ENCODE measurements at regions not wholly inside any gene's neighbourhood (a gene's known extent, or its start where the extent isn't known, plus 50 kb on each side); places are given as distances from the start of the nearest gene placed in this dataset.

DNA sequence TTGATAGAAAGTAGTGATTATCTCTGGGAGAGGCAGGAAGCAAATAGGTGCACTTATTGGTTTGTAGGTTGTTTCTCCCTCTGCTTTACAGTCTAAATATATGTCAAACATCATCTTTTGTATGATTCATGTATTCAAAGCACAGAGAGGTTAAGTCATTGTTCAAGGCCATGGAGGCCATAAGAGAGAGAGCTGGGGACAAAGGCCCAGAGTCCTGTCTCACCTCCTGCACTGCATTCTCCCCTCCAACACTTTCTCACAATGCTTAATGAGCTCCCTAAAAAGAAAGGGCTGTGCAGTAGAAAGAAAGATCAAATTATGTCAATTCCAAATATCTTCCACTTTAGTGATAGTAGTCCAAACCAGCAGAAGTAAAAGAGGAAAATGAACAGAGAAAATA is 180.4 kb upstream of the DIO3 start:
- Histone ChIP-seq H3K9me2 (ENCODE audit: insufficient read depth, low read length) (no peaks in the 10 kb centered on the region), H3K4me3 (ENCODE audit: low read length) (no peak overlapping the region), H2AFZ (ENCODE audit: low read depth, low read length) (no peak overlapping the region), H3K27ac (ENCODE audit: low read length) (no peak overlapping the region), H3K4me2 (ENCODE audit: low read length) (no peak overlapping the region), H3K9ac (ENCODE audit: low read length) (no peak overlapping the region), H3K79me2 (replicated peaks; ENCODE audit: insufficient read depth, low read length) (no peaks in the 10 kb centered on the region), H3K36me3 (ENCODE audit: insufficient read depth, low read length) (no peaks in the 10 kb centered on the region), H4K20me1 (ENCODE audit: insufficient read depth) (no peaks in the 10 kb centered on the region), H3K9me3 (ENCODE audit: low read length) (no peaks in the 10 kb centered on the region), H3F3A (ENCODE audit: insufficient read depth, low read length, poor library complexity, severe bottlenecking) (no peaks in the 10 kb centered on the region), H3K27me3 (ENCODE audit: insufficient read depth, low read depth, low read length) (no peaks in the 10 kb centered on the region)
- TF ChIP-seq TAF1 (IDR thresholded peaks at IDR 0.05; ENCODE audit: low read depth), result no peak
- TF ChIP-seq POLR2AphosphoS5 (IDR thresholded peaks at IDR 0.05), result no peak
- TF ChIP-seq REST (IDR thresholded peaks at IDR 0.05; ENCODE audit: borderline replicate concordance), result no peak
- no peak for TF ChIP-seq RAD21 (conservative IDR thresholded peaks at IDR 0.05)
- no peak for TF ChIP-seq MXI1 (conservative IDR thresholded peaks at IDR 0.05; ENCODE audit: poor library complexity, severe bottlenecking)
- TF ChIP-seq EP300 (conservative IDR thresholded peaks at IDR 0.05; ENCODE audit: poor library complexity, severe bottlenecking), result no peak
- TF ChIP-seq CTCF (IDR thresholded peaks at IDR 0.05; ENCODE audit: poor library complexity, severe bottlenecking), result no peak
- no peak for TF ChIP-seq EZH2 (IDR thresholded peaks at IDR 0.05; ENCODE audit: borderline replicate concordance, insufficient read depth, low read length, poor library complexity, severe bottlenecking)
- TF ChIP-seq SMC3 (conservative IDR thresholded peaks at IDR 0.05; ENCODE audit: poor library complexity), result no peak

GRCh38 chr14:101383737-101384338 is 177.5 kb upstream of the DIO3 start:
- no peak overlapping the region for H3K4me2 ChIP-seq (ENCODE audit: low read length)
- H3K27me3 ChIP-seq (ENCODE audit: insufficient read depth, low read depth, low read length), result no peaks in the 10 kb centered on the region
- H3K79me2 ChIP-seq (replicated peaks; ENCODE audit: insufficient read depth, low read length), result no peaks in the 10 kb centered on the region
- H3K36me3 ChIP-seq (ENCODE audit: insufficient read depth, low read length), result no peaks in the 10 kb centered on the region
- H3K4me3 ChIP-seq (ENCODE audit: low read length), result no peak overlapping the region
- H3K27ac ChIP-seq (ENCODE audit: low read length), result no peak overlapping the region
- no peaks in the 10 kb centered on the region for H3K9me3 ChIP-seq (ENCODE audit: low read length)
- H3K9me2 ChIP-seq (ENCODE audit: insufficient read depth, low read length), result no peaks in the 10 kb centered on the region
- no peak for TF ChIP-seq REST (IDR thresholded peaks at IDR 0.05; ENCODE audit: borderline replicate concordance)
- no peak for TF ChIP-seq POLR2AphosphoS5 (IDR thresholded peaks at IDR 0.05)
- no peak for TF ChIP-seq RAD21 (conservative IDR thresholded peaks at IDR 0.05)
- TF ChIP-seq EP300 (conservative IDR thresholded peaks at IDR 0.05; ENCODE audit: poor library complexity, severe bottlenecking), result no peak
- no peak for TF ChIP-seq EZH2 (IDR thresholded peaks at IDR 0.05; ENCODE audit: borderline replicate concordance, insufficient read depth, low read length, poor library complexity, severe bottlenecking)
- no peak for TF ChIP-seq TAF1 (IDR thresholded peaks at IDR 0.05; ENCODE audit: low read depth)
- no peak for TF ChIP-seq CTCF (IDR thresholded peaks at IDR 0.05; ENCODE audit: poor library complexity, severe bottlenecking)
- TF ChIP-seq SMC3 (conservative IDR thresholded peaks at IDR 0.05; ENCODE audit: poor library complexity), result no peak
- TF ChIP-seq MXI1 (conservative IDR thresholded peaks at IDR 0.05; ENCODE audit: poor library complexity, severe bottlenecking), result no peak
- no peaks in the 10 kb centered on the region for H4K20me1 ChIP-seq (ENCODE audit: insufficient read depth)
- H2AFZ ChIP-seq (ENCODE audit: low read depth, low read length), result no peak overlapping the region
- no peak overlapping the region for H3K9ac ChIP-seq (ENCODE audit: low read length)
- no peaks in the 10 kb centered on the region for H3F3A ChIP-seq (ENCODE audit: insufficient read depth, low read length, poor library complexity, severe bottlenecking)

Measured in neural cell (in vitro differentiated cells).